Tibial nerve (tissue), 4 donors: ENCODE measurements at regions not wholly inside any gene's neighbourhood (a gene's known extent, or its start where the extent isn't known, plus 50 kb on each side); places are given as distances from the start of the nearest gene placed in this dataset.

ENCODE experiments used
- CTCF ChIP-seq, 5 experiments: fragments of 200-600 bp in 3 of 5; fragments of 450-650 bp in 2 of 5; sonication (generic) in 3 of 5; IDR thresholded peaks; one replicate each; pipeline ENCODE4 v1.5.1; 2016 to 2019; ENCODE audit warnings: antibody characterized with exemption in 5 of 5, mild to moderate bottlenecking in 3 of 5, moderate library complexity in 2 of 5
- EP300 ChIP-seq, 2 donors: sonication (generic); formaldehyde crosslinking; IDR thresholded peaks; one replicate each; pipeline ENCODE4 v1.6.1; 2017; ENCODE audit warnings: antibody characterized with exemption in 2 of 2, mild to moderate bottlenecking in 1 of 2
- POLR2A ChIP-seq, 2 donors: fragments of 450-650 bp; IDR thresholded peaks; one replicate each; pipeline ENCODE4 v1.6.1; 2017; ENCODE audit warnings: antibody characterized with exemption in 2 of 2, mild to moderate bottlenecking in 2 of 2, moderate library complexity in 2 of 2

GRCh38 chr6:113428702-113429101, 428.4 kb upstream of the MARCKS start:
- TF ChIP-seq CTCF (IDR thresholded peaks at IDR 0.05) = no peak
- TF ChIP-seq POLR2A (IDR thresholded peaks at IDR 0.05) = no peak
- no peak for TF ChIP-seq EP300 (IDR thresholded peaks at IDR 0.05)
